ENCODE measurements at regions not wholly inside any gene's neighbourhood (a gene's known extent, or its start where the extent isn't known, plus 50 kb on each side); places are given as distances from the start of the nearest gene placed in this dataset.
"Not testable (repeated sequence)": the region's sequence is repeated elsewhere in the genome, so short reads cannot be mapped to it uniquely, and the experiment has no call there.

- H3K4me3 ChIP-seq (ENCODE audit: low read depth, poor library complexity, severe bottlenecking): no peak overlapping the region
- TF ChIP-seq CTCF (IDR thresholded peaks at IDR 0.05) (no peak), POLR2A (IDR thresholded peaks at IDR 0.05) (no peak)
- intact Hi-C loops (cut with DNase I; ENCODE audit: low total_unique reads): no loop called here
- 95 to 96% methylated on average over 31 of the region's 31 CpGs for WGBS, 2 donors
- DNase-seq (ENCODE audit: low spot score in 2 of 2): peak in 1 of 2 donors; percentile 76
Observed at GRCh38 chr4:127469959-127470809, 162.6 kb upstream of the INTU start.

- 94 to 96% methylated on average over 3 of the region's 3 CpGs for WGBS, 2 donors
- intact Hi-C loops (cut with DNase I; ENCODE audit: low total_unique reads); DNase-seq (ENCODE audit: low spot score in 2 of 2); H3K4me3 ChIP-seq (ENCODE audit: low read depth, poor library complexity, severe bottlenecking): not testable (repeated sequence)
Observed at GRCh38 chr4:127478271-127478670, 154.5 kb upstream of the INTU start.

GRCh38 chr4:127479031-127479622 is 153.6 kb upstream of the INTU start:
- H3K4me3 ChIP-seq (ENCODE audit: low read depth, poor library complexity, severe bottlenecking): no peak overlapping the region
- intact Hi-C loops (cut with DNase I; ENCODE audit: low total_unique reads): no loop called here
- no peak for DNase-seq (ENCODE audit: low spot score in 2 of 2)
- TF ChIP-seq POLR2A (IDR thresholded peaks at IDR 0.05) (no peak), CTCF (IDR thresholded peaks at IDR 0.05) (no peak)

- intact Hi-C loops (cut with DNase I; ENCODE audit: low total_unique reads): no loop called here
- TF ChIP-seq POLR2A (IDR thresholded peaks at IDR 0.05) (no peak), CTCF (IDR thresholded peaks at IDR 0.05) (no peak)
- WGBS, 2 donors: 53 to 61% methylated on average over 1 of the region's 1 CpG
- H3K4me3 ChIP-seq (ENCODE audit: low read depth, poor library complexity, severe bottlenecking): no peak overlapping the region
- DNase-seq (ENCODE audit: low spot score in 2 of 2): no peak
Observed at GRCh38 chr4:127482049-127482448, 150.7 kb upstream of the INTU start.

GRCh38 chr4:127484117-127484516 is 148.6 kb upstream of the INTU start:
- no peak overlapping the region for H3K4me3 ChIP-seq (ENCODE audit: low read depth, poor library complexity, severe bottlenecking)
- intact Hi-C loops (cut with DNase I; ENCODE audit: low total_unique reads): no loop called here
- no peak for DNase-seq (ENCODE audit: low spot score in 2 of 2)
- no peak for TF ChIP-seq CTCF (IDR thresholded peaks at IDR 0.05)
- no peak for TF ChIP-seq POLR2A (IDR thresholded peaks at IDR 0.05)
- 41 to 47% methylated on average over 1 of the region's 1 CpG for WGBS, 2 donors

- intact Hi-C loops (cut with DNase I; ENCODE audit: low total_unique reads): no loop called here
- WGBS, 2 donors: 88% methylated on average over 1 of the region's 1 CpG
- no peak for DNase-seq (ENCODE audit: low spot score in 2 of 2)
- TF ChIP-seq CTCF (IDR thresholded peaks at IDR 0.05): no peak
- TF ChIP-seq POLR2A (IDR thresholded peaks at IDR 0.05): no peak
- H3K4me3 ChIP-seq (ENCODE audit: low read depth, poor library complexity, severe bottlenecking): no peak overlapping the region
Observed at GRCh38 chr4:127486248-127486647, 146.5 kb upstream of the INTU start.

All from lower leg skin (tissue), 4 donors.